ENCODE measurements at regions not wholly inside any gene's neighbourhood (a gene's known extent, or its start where the extent isn't known, plus 50 kb on each side); places are given as distances from the start of the nearest gene placed in this dataset.

DNA sequence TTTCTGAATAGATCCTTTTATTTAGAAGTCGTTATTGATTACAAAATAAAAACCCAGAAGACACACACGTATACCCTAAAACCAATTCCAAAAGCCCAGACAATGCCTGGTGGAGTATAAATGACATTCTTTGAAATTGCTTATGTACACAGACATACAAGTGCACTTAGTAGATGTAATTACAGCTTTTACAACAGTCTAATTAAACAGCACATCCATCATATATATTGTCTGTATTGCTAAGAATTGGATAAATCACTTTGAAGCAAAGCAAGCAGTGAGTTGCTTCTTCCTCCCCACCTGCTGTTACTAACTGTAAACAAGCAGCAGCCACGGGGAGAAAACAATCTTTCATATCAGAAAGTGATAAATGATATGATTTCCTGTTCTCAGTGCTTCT lies 645.7 kb downstream of the TLL1 start:
- ChIA-PET CTCF (no interaction called here), POLR2A (no interaction called here)
- Histone ChIP-seq H3K9me3 (ENCODE audit: control insufficient read depth, insufficient read depth, low read length) (no peaks in the 10 kb centered on the region; the same call in 1 of the 2 replicates), H3K4me3 (ENCODE audit: low read depth, low read length) (no peak overlapping the region), H3K27me3 (ENCODE audit: control insufficient read depth, insufficient read depth, low read length) (no peaks in the 10 kb centered on the region), H3K27ac (ENCODE audit: low read depth, low read length) (no peak overlapping the region)
- no peak for DNase-seq (ENCODE audit: low read depth, low spot score)
- TF ChIP-seq CTCF (IDR thresholded peaks at IDR 0.05; ENCODE audit: low read depth, low read length), result no peak

DNA sequence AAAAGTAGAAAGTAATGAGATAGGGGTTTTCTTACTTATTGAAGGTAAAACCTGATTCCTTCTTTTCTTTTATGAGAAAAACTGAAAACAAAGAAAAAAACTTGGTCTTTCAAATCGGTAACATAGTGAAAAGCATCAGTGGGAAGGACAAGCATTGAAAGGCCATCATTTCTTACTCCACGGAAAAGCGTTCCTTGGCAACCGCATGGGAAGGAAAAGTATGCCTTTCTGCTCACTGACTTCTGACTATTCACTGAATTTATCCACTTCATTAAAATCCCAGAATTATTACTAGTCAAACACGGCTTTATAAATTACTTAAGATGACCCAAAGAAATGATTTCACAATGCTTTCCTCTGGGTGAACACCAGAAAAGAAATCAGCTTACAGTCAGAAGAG lies 646.7 kb downstream of the TLL1 start:
- H3K4me3 ChIP-seq (ENCODE audit: low read depth, low read length), result no peak overlapping the region
- DNase-seq (ENCODE audit: low read depth, low spot score), result no peak
- no peaks in the 10 kb centered on the region; the same call in 1 of the 2 replicates for H3K9me3 ChIP-seq (ENCODE audit: control insufficient read depth, insufficient read depth, low read length)
- ChIA-PET POLR2A (no interaction called here), CTCF (no interaction called here)
- TF ChIP-seq CTCF (IDR thresholded peaks at IDR 0.05; ENCODE audit: low read depth, low read length), result no peak
- no peak overlapping the region for H3K27ac ChIP-seq (ENCODE audit: low read depth, low read length)
- no peaks in the 10 kb centered on the region for H3K27me3 ChIP-seq (ENCODE audit: control insufficient read depth, insufficient read depth, low read length)

GRCh38 chr4:166527500-166527899 lies 654.5 kb downstream of the TLL1 start:
- no peak overlapping the region for H3K27ac ChIP-seq (ENCODE audit: low read depth, low read length)
- POLR2A ChIA-PET, result no interaction called here
- CTCF ChIA-PET, result no interaction called here
- no peak for DNase-seq (ENCODE audit: low read depth, low spot score)
- TF ChIP-seq CTCF (IDR thresholded peaks at IDR 0.05; ENCODE audit: low read depth, low read length), result no peak
- H3K4me3 ChIP-seq (ENCODE audit: low read depth, low read length), result no peak overlapping the region
- H3K27me3 ChIP-seq (ENCODE audit: control insufficient read depth, insufficient read depth, low read length), result no peaks in the 10 kb centered on the region
- no peaks in the 10 kb centered on the region for H3K9me3 ChIP-seq (ENCODE audit: control insufficient read depth, insufficient read depth, low read length)

DNA sequence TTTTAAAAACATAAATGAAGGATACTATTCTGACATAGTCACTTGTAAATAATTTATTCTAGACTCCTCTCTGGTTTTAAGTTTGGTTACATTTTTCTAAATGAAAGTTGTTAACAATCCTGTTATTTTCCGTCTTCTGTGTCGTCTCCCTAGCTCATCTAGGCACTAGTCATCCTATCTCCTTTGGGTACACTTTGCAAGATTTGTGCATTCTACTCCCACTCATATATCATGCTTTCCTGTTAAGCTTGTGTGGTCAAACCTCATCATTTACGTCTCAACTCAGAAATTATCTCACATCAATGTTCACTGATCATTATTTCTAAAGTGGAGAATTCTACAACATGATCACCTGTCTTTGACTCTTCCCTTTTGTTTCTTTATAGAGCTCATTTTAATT lies 658.7 kb downstream of the TLL1 start:
- no peak for DNase-seq (ENCODE audit: low read depth, low spot score)
- H3K9me3 ChIP-seq (ENCODE audit: control insufficient read depth, insufficient read depth, low read length), result no peaks in the 10 kb centered on the region; the same call in none of the 2 replicates
- no peak overlapping the region for H3K27ac ChIP-seq (ENCODE audit: low read depth, low read length)
- H3K27me3 ChIP-seq (ENCODE audit: control insufficient read depth, insufficient read depth, low read length), result no peaks in the 10 kb centered on the region
- H3K4me3 ChIP-seq (ENCODE audit: low read depth, low read length), result no peak overlapping the region
- TF ChIP-seq CTCF (IDR thresholded peaks at IDR 0.05; ENCODE audit: low read depth, low read length), result no peak
- CTCF ChIA-PET, result interaction anchor here (0.8 kb wide), 1 partner anchor 63 kb away, joined by 3 read pairs; no protein-coding TSS in a partner anchor
- POLR2A ChIA-PET, result no interaction called here

GRCh38 chr4:166535865-166536264 lies 662.8 kb downstream of the TLL1 start:
- no peak overlapping the region for H3K4me3 ChIP-seq (ENCODE audit: low read depth, low read length)
- POLR2A ChIA-PET, result no interaction called here
- no peak for TF ChIP-seq CTCF (IDR thresholded peaks at IDR 0.05; ENCODE audit: low read depth, low read length)
- no peak overlapping the region for H3K27ac ChIP-seq (ENCODE audit: low read depth, low read length)
- H3K27me3 ChIP-seq (ENCODE audit: control insufficient read depth, insufficient read depth, low read length), result no peaks in the 10 kb centered on the region
- no peak for DNase-seq (ENCODE audit: low read depth, low spot score)
- CTCF ChIA-PET, result no interaction called here
- H3K9me3 ChIP-seq (ENCODE audit: control insufficient read depth, insufficient read depth, low read length), result peaks cover 3% of the 10 kb centered on the region
